A673 (cell line): ENCODE measurements at regions not wholly inside any gene's neighbourhood (a gene's known extent, or its start where the extent isn't known, plus 50 kb on each side); places are given as distances from the start of the nearest gene placed in this dataset.

Experiments
- BruUV-seq: library from RNA; stranded (reverse); fragments of 400-500 nt; replicated peaks from 2 replicates; lab custom pipeline; 2021; lab: Mats Ljungman, UMichigan
- CTCF ChIA-PET: fragments of 300-600 bp; sonication (Branson Sonifier 250); formaldehyde crosslinking; loops from one replicate; lab custom pipeline; 2022; ENCODE audit warnings: antibody characterized with exemption; lab: Charles Lee
- POLR2A ChIA-PET: fragments of 300-600 bp; sonication (Branson Sonifier 250); formaldehyde crosslinking; loops from one replicate; lab custom pipeline; 2022; ENCODE audit warnings: antibody characterized with exemption; ENCODE audit not compliant: low non-redundant PET; lab: Charles Lee
- DNase-seq: peaks from one replicate; pipeline ENCODE4 v3.0.0-alpha.2; 2015; ENCODE audit warnings: low spot score
- H3K27ac ChIP-seq: fragments of 200-600 bp; sonication (generic); 2 replicates; pipeline ENCODE4 v1.5.1; 2016; ENCODE audit warnings: mixed run types, low read depth, mild to moderate bottlenecking, mixed read lengths, antibody characterized with exemption, low read length; ENCODE audit not compliant: poor library complexity, severe bottlenecking
- H3K27me3 ChIP-seq: fragments of 200-600 bp; sonication (generic); replicated peaks from 2 replicates; pipeline ENCODE4 v1.6.1; 2017; ENCODE audit warnings: mixed run types, low read depth, mild to moderate bottlenecking, mixed read lengths, antibody characterized with exemption, low read length; ENCODE audit not compliant: insufficient read depth, poor library complexity
- H3K36me3 ChIP-seq: fragments of 200-600 bp; sonication (generic); 2 replicates; pipeline ENCODE4 v1.6.1; 2016; ENCODE audit warnings: mixed run types, mild to moderate bottlenecking, mixed read lengths, antibody characterized with exemption, low read length; ENCODE audit not compliant: insufficient read depth, poor library complexity, severe bottlenecking
- H3K4me1 ChIP-seq: fragments of 200-600 bp; sonication (generic); 2 replicates; pipeline ENCODE4 v1.6.1; 2017; ENCODE audit warnings: mixed run types, mild to moderate bottlenecking, mixed read lengths, antibody characterized with exemption, low read length; ENCODE audit not compliant: insufficient read depth, poor library complexity, severe bottlenecking
- H3K4me3 ChIP-seq: fragments of 200-600 bp; sonication (generic); 2 replicates; pipeline ENCODE4 v1.5.1; 2016; ENCODE audit warnings: low read depth, mixed run types, mild to moderate bottlenecking, mixed read lengths, low read length; ENCODE audit not compliant: poor library complexity, severe bottlenecking
- H3K9me3 ChIP-seq: fragments of 200-600 bp; sonication (generic); 2 replicates; pipeline ENCODE4 v1.6.1; 2016; ENCODE audit warnings: mixed run types, low read depth, mild to moderate bottlenecking, mixed read lengths, antibody characterized with exemption, low read length; ENCODE audit not compliant: poor library complexity, severe bottlenecking
- EZH2 ChIP-seq: fragments of 200-600 bp; sonication (generic); IDR thresholded peaks from 2 replicates; pipeline ENCODE4 v1.6.1; 2017; ENCODE audit warnings: borderline replicate concordance, low read depth, mild to moderate bottlenecking, mixed read lengths, antibody characterized with exemption, low read length; ENCODE audit not compliant: poor library complexity, severe bottlenecking
- intact Hi-C: fragments of 100-400 bp; cut with micrococcal nuclease; formaldehyde crosslinking; loops from one replicate; pipeline ENCODE4 v1.10.0; 2022; ENCODE audit not compliant: unreplicated experiment
- TF ChIP-seq, protein P1 (sequence below): fragments of 300-800, 200-600 bp; sonication (generic); conservative IDR thresholded peaks from 2 replicates; pipeline ENCODE4 v1.5.1; 2017; ENCODE audit warnings: low read depth, mild to moderate bottlenecking, antibody characterized with exemption, low read length, moderate library complexity, mixed read lengths

DNA sequence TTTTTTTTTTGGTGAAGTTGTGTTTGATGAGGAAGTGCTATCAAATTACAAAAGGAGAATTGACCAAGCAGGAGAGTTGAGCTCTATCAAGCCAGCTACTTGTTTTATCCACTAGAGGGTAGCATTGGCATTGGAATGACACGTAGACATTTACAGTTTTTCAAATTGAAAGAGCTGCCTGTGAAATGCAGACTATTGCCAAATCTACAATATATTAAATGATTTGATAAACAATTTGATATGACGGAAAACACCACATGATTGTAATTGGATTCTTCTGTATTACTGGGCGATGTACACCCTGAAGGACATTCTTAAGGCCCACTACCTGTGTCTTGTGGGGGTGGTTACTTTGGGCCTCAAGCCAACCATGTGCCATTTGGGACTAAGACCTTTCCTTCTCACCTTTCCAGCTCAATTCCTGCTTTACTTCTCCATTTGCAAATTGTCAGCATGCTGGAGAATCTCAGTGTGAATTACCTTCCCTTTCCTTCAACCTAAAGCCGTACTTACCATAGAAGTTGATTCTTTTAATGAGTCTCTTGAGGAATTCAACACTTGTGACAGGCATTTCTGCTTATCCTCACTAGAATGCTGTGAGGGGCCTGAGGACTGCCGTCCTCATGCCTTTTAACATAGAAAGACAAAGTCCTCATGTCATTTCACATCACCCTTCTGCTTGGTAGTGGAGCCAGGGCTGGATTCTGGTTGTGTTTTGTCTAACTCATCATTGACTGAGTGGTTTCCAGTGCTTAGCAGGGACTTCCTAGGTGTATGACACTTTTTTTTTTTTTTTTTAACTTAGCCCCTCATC, 134.8 kb upstream of the THUMPD2 start:
- DNase-seq: peak; percentile 77
- Histone ChIP-seq H3K4me3 (no peak overlapping the region), H3K36me3 (no peaks in the 10 kb centered on the region), H3K27ac (no peak overlapping the region), H3K4me1 (no peaks in the 10 kb centered on the region), H3K27me3 (peaks cover 70% of the 10 kb centered on the region), H3K9me3 (no peaks in the 10 kb centered on the region)
- ChIA-PET CTCF (interaction anchor here (0.5 to 1.1 kb wide), 14 partner anchors 49 to 1786 kb away, joined by 3 to 12 read pairs (median 4); no protein-coding TSS in a partner anchor), POLR2A (interaction anchor here (0.7 kb wide), 1 partner anchor 118 kb away, joined by 6 read pairs; no protein-coding TSS in a partner anchor)
- no TSS peak for BruUV-seq
- TF ChIP-seq, protein P1, sequence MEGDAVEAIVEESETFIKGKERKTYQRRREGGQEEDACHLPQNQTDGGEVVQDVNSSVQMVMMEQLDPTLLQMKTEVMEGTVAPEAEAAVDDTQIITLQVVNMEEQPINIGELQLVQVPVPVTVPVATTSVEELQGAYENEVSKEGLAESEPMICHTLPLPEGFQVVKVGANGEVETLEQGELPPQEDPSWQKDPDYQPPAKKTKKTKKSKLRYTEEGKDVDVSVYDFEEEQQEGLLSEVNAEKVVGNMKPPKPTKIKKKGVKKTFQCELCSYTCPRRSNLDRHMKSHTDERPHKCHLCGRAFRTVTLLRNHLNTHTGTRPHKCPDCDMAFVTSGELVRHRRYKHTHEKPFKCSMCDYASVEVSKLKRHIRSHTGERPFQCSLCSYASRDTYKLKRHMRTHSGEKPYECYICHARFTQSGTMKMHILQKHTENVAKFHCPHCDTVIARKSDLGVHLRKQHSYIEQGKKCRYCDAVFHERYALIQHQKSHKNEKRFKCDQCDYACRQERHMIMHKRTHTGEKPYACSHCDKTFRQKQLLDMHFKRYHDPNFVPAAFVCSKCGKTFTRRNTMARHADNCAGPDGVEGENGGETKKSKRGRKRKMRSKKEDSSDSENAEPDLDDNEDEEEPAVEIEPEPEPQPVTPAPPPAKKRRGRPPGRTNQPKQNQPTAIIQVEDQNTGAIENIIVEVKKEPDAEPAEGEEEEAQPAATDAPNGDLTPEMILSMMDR: peak; percentile 87
- TF ChIP-seq EZH2: no peak
- intact Hi-C loops: loop anchor here (1.0 to 10.0 kb wide), 4 partner anchors 640 to 1871 kb away; no protein-coding TSS in a partner anchor

DNA sequence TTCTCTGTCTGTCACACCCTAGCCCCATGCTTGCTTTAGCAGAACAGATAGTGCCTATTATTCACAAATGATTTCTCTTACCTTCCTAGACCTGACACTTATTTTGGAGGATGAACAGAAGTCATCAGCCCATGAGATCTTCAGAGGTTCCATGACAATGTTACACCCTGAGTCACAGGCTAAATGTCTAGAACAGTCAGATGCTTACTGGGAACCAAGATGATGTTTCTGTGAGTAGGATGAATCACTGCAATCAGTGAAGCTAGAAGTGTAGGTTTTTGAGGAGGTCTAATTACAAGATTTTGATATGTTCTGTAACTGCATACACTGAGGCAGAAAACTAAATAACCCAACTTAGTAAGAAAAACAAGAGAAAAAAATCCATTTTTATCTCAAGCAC, 123.0 kb upstream of the THUMPD2 start:
- Histone ChIP-seq H3K27me3 (peaks cover 48% of the 10 kb centered on the region), H3K4me3 (no peak overlapping the region), H3K4me1 (no peaks in the 10 kb centered on the region), H3K27ac (no peak overlapping the region), H3K9me3 (no peaks in the 10 kb centered on the region), H3K36me3 (no peaks in the 10 kb centered on the region)
- CTCF ChIA-PET: no interaction called here
- DNase-seq: no peak
- intact Hi-C loops: loop anchor here (10.0 kb wide), 1 partner anchor 387 kb away; no protein-coding TSS in a partner anchor
- BruUV-seq: no TSS peak
- TF ChIP-seq, protein P1: no peak
- no peak for TF ChIP-seq EZH2
- POLR2A ChIA-PET: no interaction called here

DNA sequence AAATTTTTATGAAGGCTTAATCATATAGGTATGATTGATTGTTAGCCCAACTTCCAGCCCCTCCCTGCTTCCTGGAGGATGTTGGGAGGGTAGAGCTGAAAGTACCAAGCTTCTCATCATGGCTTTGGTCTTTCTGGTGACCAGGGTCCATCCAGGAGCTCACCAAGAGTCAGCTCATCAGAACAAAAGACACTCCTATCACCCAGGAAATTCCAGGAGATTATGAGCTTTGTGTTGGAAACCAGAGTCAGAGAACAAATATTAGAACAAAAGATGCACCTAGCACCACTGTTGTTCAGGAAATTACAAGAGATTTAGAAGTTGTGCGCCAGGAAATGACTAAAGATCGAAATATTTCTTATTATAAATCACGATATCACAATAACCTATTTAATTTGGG, 119.9 kb upstream of the THUMPD2 start:
- POLR2A ChIA-PET: no interaction called here
- no TSS peak for BruUV-seq
- CTCF ChIA-PET: no interaction called here

More for the DNA sequence above, 119.9 kb upstream of the THUMPD2 start:
- no peak for TF ChIP-seq EZH2
- TF ChIP-seq, protein P1: no peak
- no peaks in the 10 kb centered on the region for H3K4me1 ChIP-seq
- H3K36me3 ChIP-seq: no peaks in the 10 kb centered on the region
- no peak for DNase-seq
- H3K4me3 ChIP-seq: no peak overlapping the region
- intact Hi-C loops: no loop called here
- H3K9me3 ChIP-seq: no peaks in the 10 kb centered on the region
- H3K27ac ChIP-seq: no peak overlapping the region
- peaks cover 16% of the 10 kb centered on the region for H3K27me3 ChIP-seq
